ENCODE measurements at regions not wholly inside any gene's neighbourhood (a gene's known extent, or its start where the extent isn't known, plus 50 kb on each side); places are given as distances from the start of the nearest gene placed in this dataset.

DNA sequence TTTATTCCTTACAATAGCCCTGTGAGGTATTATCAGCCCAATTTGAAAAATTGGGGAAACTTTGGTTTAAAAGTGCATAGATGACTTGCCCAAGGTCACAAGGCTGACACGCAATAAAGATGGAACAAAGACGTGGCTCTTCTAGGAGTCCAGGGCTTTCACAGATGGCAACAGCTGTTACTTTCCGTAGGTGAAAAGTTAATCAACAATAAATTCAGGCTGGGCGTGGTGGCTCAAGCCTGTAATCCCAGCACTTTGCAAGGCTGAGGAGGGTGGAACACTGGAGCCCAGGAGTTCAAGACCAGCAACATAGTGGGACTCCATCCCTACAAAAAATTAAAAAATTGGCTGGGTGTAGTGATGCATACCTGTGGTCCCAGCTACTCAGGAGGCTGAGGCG lies 87.8 kb upstream of the ATF3 start:
- in situ Hi-C loops (cut with HindIII; ENCODE audit: low sequenced_read_pairs): no loop called here
- TF ChIP-seq, protein P1, sequence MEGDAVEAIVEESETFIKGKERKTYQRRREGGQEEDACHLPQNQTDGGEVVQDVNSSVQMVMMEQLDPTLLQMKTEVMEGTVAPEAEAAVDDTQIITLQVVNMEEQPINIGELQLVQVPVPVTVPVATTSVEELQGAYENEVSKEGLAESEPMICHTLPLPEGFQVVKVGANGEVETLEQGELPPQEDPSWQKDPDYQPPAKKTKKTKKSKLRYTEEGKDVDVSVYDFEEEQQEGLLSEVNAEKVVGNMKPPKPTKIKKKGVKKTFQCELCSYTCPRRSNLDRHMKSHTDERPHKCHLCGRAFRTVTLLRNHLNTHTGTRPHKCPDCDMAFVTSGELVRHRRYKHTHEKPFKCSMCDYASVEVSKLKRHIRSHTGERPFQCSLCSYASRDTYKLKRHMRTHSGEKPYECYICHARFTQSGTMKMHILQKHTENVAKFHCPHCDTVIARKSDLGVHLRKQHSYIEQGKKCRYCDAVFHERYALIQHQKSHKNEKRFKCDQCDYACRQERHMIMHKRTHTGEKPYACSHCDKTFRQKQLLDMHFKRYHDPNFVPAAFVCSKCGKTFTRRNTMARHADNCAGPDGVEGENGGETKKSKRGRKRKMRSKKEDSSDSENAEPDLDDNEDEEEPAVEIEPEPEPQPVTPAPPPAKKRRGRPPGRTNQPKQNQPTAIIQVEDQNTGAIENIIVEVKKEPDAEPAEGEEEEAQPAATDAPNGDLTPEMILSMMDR (IDR thresholded peaks at IDR 0.05; ENCODE audit: low read depth, low read length, missing control alignments): no peak
- no peak overlapping the region for H3K4me3 ChIP-seq (ENCODE audit: low read depth, low read length)
- DNase-seq (ENCODE audit: low read depth): no peak

GRCh38 chr1:212525479-212526110 lies 83.0 kb upstream of the ATF3 start:
- DNase-seq (ENCODE audit: low read depth): peak; percentile 43
- TF ChIP-seq, protein P1 (IDR thresholded peaks at IDR 0.05; ENCODE audit: low read depth, low read length, missing control alignments): no peak
- no peak overlapping the region for H3K4me3 ChIP-seq (ENCODE audit: low read depth, low read length)
- in situ Hi-C loops (cut with HindIII; ENCODE audit: low sequenced_read_pairs): no loop called here

DNA sequence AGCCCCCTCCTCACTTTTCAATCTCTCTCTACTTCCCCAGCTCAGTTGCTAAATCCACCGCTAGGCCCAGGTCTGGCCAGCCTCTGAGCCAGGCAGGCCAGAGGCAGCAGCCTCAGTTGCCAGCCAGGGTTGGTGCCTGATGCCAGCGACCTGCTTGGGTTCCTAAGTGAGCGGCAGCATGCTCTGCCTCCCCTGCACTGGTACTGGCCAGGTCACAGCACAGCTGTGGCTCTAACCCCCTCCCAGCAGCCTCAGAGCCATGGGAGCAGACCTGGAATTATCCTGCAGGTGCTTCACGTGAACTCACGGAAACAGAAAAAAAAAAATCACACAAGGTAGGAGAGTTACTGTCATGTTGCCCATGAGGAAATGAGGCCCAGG lies 82.5 kb upstream of the ATF3 start:
- H3K4me3 ChIP-seq (ENCODE audit: low read depth, low read length): no peak overlapping the region
- in situ Hi-C loops (cut with HindIII; ENCODE audit: low sequenced_read_pairs): no loop called here
- TF ChIP-seq, protein P1 (IDR thresholded peaks at IDR 0.05; ENCODE audit: low read depth, low read length, missing control alignments): no peak
- no peak for DNase-seq (ENCODE audit: low read depth)

GRCh38 chr1:212528501-212528900 lies 80.1 kb upstream of the ATF3 start:
- DNase-seq (ENCODE audit: low read depth): no peak
- TF ChIP-seq, protein P1 (IDR thresholded peaks at IDR 0.05; ENCODE audit: low read depth, low read length, missing control alignments): no peak
- in situ Hi-C loops (cut with HindIII; ENCODE audit: low sequenced_read_pairs): no loop called here
- no peak overlapping the region for H3K4me3 ChIP-seq (ENCODE audit: low read depth, low read length)

DNA sequence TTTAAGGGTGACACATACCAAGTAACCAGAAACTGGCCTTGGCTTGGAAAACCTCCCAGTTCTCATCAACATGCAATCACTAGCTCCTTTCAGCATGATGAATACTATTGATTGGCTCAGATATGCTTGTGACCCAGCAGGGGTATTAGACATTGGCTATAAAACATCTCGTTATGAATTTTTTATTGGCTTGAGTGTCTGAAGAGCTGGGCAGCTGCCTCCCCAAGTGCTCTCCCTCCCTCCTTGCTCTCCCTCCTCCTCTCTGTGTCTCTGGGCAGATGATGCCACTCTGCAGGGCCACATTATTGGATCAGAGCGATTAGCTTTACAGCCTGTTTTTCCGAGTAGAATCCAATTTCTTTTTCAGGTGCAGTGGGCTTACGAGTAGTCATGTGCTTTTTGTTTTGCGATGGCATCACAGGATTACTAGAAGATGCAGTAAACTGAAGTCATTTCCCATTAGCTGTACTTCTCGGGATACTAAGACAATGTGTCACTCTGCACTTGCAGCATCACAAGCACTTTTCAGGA lies 79.3 kb upstream of the ATF3 start:
- no peak overlapping the region for H3K4me3 ChIP-seq (ENCODE audit: low read depth, low read length)
- DNase-seq (ENCODE audit: low read depth): peak; percentile 50
- TF ChIP-seq, protein P1 (IDR thresholded peaks at IDR 0.05; ENCODE audit: low read depth, low read length, missing control alignments): no peak
- in situ Hi-C loops (cut with HindIII; ENCODE audit: low sequenced_read_pairs): no loop called here

- no peak for DNase-seq (ENCODE audit: low read depth)
- no peak overlapping the region for H3K4me3 ChIP-seq (ENCODE audit: low read depth, low read length)
- TF ChIP-seq, protein P1 (IDR thresholded peaks at IDR 0.05; ENCODE audit: low read depth, low read length, missing control alignments): no peak
- in situ Hi-C loops (cut with HindIII; ENCODE audit: low sequenced_read_pairs): no loop called here
Measured at GRCh38 chr1:212531267-212531666, 77.3 kb upstream of the ATF3 start.

Data from astrocyte of the cerebellum (primary cell).